ENCODE measurements at regions not wholly inside any gene's neighbourhood (a gene's known extent, or its start where the extent isn't known, plus 50 kb on each side); places are given as distances from the start of the nearest gene placed in this dataset.

DNA sequence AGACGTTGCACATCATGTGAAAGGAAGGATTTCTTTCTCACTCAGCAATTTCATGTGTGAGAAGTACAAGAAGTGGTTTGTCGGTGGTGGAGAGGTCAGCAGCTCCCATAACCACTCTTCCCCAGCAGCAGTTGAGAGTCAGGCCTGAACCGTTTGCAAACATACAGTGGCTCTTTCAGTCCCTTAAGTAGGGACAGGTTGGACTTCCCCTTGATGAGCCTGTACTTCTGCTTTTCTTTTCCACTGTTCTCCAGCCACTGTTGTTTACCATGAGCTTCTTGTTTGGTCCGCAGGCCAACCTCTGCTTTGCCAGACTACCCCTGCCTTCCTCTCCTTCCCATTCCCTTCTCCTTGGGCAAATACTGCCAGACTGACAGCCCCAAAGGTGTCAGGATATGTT lies 391.3 kb upstream of the CELF4 start:
- no peaks in the 10 kb centered on the region for H3K4me1 ChIP-seq (replicated peaks in 1 of 4; ENCODE audit: control insufficient read depth in 3 of 4, insufficient read depth in 4 of 4, low read length in 3 of 4)
- H4K5ac ChIP-seq (ENCODE audit: insufficient read length, low read depth, low read length) = no peak overlapping the region
- no peaks in the 10 kb centered on the region for H3K27me3 ChIP-seq (replicated peaks in 1 of 4; ENCODE audit: control insufficient read depth in 3 of 4, extremely low read depth in 1 of 4, insufficient read depth in 3 of 4, low read length in 3 of 4)
- H3K27ac ChIP-seq (ENCODE audit: low read depth, low read length) = no peak overlapping the region
- DNase-seq (ENCODE audit: low read depth in 1 of 2, low spot score in 2 of 2) (no peak), FAIRE-seq (no peak)
- H2BK20ac ChIP-seq (ENCODE audit: low read length) = no peak overlapping the region
- no peak overlapping the region for H4K8ac ChIP-seq (ENCODE audit: extremely low read depth, insufficient read depth, low read length)
- H2AK5ac ChIP-seq (ENCODE audit: low read depth, low read length) = no peak overlapping the region
- H3K23me2 ChIP-seq (ENCODE audit: low read depth, low read length) = no peaks in the 10 kb centered on the region
- H2AFZ ChIP-seq (ENCODE audit: low read length) = no peak overlapping the region
- no peak overlapping the region for H3K23ac ChIP-seq (ENCODE audit: insufficient read length)
- no peak overlapping the region for H3K4me3 ChIP-seq (ENCODE audit: extremely low read depth in 1 of 4, insufficient read depth in 2 of 4, low read depth in 3 of 4, low read length in 4 of 4)
- H2BK120ac ChIP-seq (replicated peaks; ENCODE audit: low read depth, low read length) = no peak overlapping the region
- H2BK5ac ChIP-seq (ENCODE audit: low read depth, low read length) = no peak overlapping the region
- H3K14ac ChIP-seq (ENCODE audit: insufficient read length) = no peak overlapping the region
- POLR2A ChIA-PET (ENCODE audit: partially characterized antibody) = no interaction called here
- no peaks in the 10 kb centered on the region for H3K79me2 ChIP-seq (ENCODE audit: control insufficient read depth in 1 of 2, insufficient read depth in 2 of 2, low read length in 2 of 2)
- H3K79me1 ChIP-seq (ENCODE audit: low read depth, low read length) = no peaks in the 10 kb centered on the region
- no peaks in the 10 kb centered on the region for H3K36me3 ChIP-seq (ENCODE audit: control insufficient read depth in 2 of 4, insufficient read depth in 4 of 4, low read length in 3 of 4)
- H3K56ac ChIP-seq (replicated peaks; ENCODE audit: insufficient read length, low read depth, low read length) = no peak overlapping the region
- no peak overlapping the region for H3K9ac ChIP-seq (replicated peaks in 1 of 4; ENCODE audit: extremely low read depth in 1 of 4, low read depth in 3 of 4, low read length in 3 of 4)
- H4K20me1 ChIP-seq (replicated peaks in 1 of 2; ENCODE audit: control insufficient read depth in 1 of 2, insufficient read depth in 2 of 2, low read length in 2 of 2) = no peaks in the 10 kb centered on the region
- WGBS, 2 experiments (ENCODE audit: extremely low coverage in 1 of 2, insufficient coverage in 1 of 2, insufficient read length in 1 of 2, insufficient replicate concordance in 2 of 2, low coverage in 1 of 2, low lambda C conversion rate in 2 of 2, missing lambda C conversion rate in 1 of 2) = 92% methylated on average over 4 of the region's 4 CpGs; no CpG with 5 or more reads in 1 of the 2 experiments
- no peak overlapping the region for H3K4ac ChIP-seq (replicated peaks; ENCODE audit: insufficient read length, low read depth, low read length)
- H3K4me2 ChIP-seq (ENCODE audit: insufficient read depth in 1 of 2, low read depth in 2 of 2, low read length in 2 of 2) = no peak overlapping the region
- no peak overlapping the region for H2BK15ac ChIP-seq (ENCODE audit: low read length)
- CTCF ChIA-PET (ENCODE audit: partially characterized antibody) = no interaction called here
- H4K91ac ChIP-seq (replicated peaks; ENCODE audit: insufficient read length, low read length) = no peak overlapping the region
- TF ChIP-seq POLR2A (IDR thresholded peaks at IDR 0.05; ENCODE audit: control extremely low read depth in 1 of 2, low read depth in 2 of 2, low read length in 2 of 2) = no peak
- no peak for TF ChIP-seq CBX5 (IDR thresholded peaks at IDR 0.05; ENCODE audit: low read depth, low read length)
- no peak for TF ChIP-seq CREB1 (IDR thresholded peaks at IDR 0.05)
- no peak for TF ChIP-seq TCF12 (IDR thresholded peaks at IDR 0.05; ENCODE audit: low read depth, low read length)
- no peak overlapping the region for H3K18ac ChIP-seq (ENCODE audit: extremely low read depth, low read length)
- no peaks in the 10 kb centered on the region; a peak in 2 of 4 replicates for H3K9me3 ChIP-seq (ENCODE audit: insufficient read depth in 2 of 2, low read depth in 1 of 2, low read length in 1 of 2)
- no peak overlapping the region for H2BK12ac ChIP-seq (ENCODE audit: low read depth, low read length)

Measured in H1 (cell line).